GM12872 (cell line): ENCODE measurements at regions not wholly inside any gene's neighbourhood (a gene's known extent, or its start where the extent isn't known, plus 50 kb on each side); places are given as distances from the start of the nearest gene placed in this dataset.

Source experiments
- CTCF ChIP-seq: IDR thresholded peaks from 3 replicates; pipeline ENCODE4 v1.5.1; 2011; ENCODE audit warnings: low read depth, mild to moderate bottlenecking, low read length, moderate library complexity; ENCODE audit not compliant: insufficient read depth

DNA sequence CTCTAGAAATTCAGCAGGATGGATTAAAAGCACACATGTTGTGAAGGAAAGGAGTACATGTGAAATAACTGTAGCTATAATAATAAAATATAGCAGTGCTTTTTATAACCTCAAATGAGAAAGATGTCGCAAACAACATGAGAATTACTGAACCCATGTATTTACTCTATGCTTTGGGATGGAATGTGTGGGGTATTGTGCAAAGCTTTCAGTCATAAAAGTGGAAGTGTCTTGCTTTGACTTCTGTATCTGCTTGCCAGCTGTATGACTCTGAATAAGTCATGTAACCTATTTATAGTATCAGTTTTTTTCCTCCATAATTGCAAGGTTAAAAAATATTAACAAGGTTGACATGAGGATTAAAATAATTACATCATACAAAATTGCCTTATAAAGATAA, 519.3 kb upstream of the CADM2 start:
- TF ChIP-seq CTCF = no peak

- TF ChIP-seq CTCF = no peak
Observed at GRCh38 chr3:84440291-84440690, 518.5 kb upstream of the CADM2 start.

- TF ChIP-seq CTCF = no peak
Observed at GRCh38 chr3:84442533-84442932, 516.3 kb upstream of the CADM2 start.

- TF ChIP-seq CTCF = no peak
Observed at GRCh38 chr3:84444726-84445521, 513.9 kb upstream of the CADM2 start.

DNA sequence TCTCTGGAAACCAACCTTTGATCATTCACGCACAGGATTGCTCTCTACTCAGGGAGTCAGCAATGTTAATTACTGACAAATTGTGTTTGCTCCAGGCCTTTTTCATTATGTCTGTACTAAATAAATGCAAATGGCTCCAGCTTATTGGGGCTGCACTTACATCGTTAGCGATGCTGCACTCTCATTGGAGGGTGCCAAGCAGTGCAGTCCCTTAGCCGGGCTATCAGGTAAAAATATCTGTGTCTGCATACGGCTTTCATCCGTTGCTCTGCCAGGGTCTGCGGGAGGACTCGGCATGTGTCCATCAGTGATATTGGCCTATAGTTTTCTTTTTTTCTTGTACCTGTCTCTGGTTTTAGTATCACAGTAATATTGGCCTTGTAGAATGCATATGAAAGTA, 471.5 kb upstream of the CADM2 start:
- TF ChIP-seq CTCF = no peak

GRCh38 chr3:84504761-84505160, 454.0 kb upstream of the CADM2 start:
- no peak for TF ChIP-seq CTCF

DNA sequence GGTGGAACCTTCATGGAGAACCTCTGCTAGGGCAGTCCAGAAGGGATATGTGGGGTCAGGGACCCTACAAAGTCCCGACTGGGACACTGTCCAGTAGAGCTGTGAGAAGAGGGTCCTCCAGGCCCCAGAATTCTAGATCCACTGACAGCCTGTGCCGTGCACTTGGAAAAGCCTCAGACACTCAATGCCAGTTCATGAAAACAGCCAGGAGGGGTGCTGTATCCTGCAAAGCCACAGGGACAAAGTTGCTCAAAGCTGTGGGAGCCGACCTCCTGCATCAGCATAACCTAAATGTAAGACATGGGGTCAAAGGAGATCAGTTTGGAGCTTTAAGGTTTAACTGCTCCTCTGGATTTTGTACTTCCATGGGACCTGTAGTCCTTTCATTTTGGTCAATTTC, 448.8 kb upstream of the CADM2 start:
- no peak for TF ChIP-seq CTCF
